Ishikawa (cell line): ENCODE measurements at regions not wholly inside any gene's neighbourhood (a gene's known extent, or its start where the extent isn't known, plus 50 kb on each side); places are given as distances from the start of the nearest gene placed in this dataset.

ENCODE experiments used
- CEBPB ChIP-seq: IDR thresholded peaks from 2 replicates; pipeline ENCODE4 v1.6.1; 2012
- EGR1 ChIP-seq: IDR thresholded peaks from 2 replicates; pipeline ENCODE4 v1.6.1; 2012
- EP300 ChIP-seq: IDR thresholded peaks from 2 replicates; pipeline ENCODE4 v1.6.1; 2012; ENCODE audit warnings: borderline replicate concordance
- FOXM1 ChIP-seq: IDR thresholded peaks from 2 replicates; pipeline ENCODE4 v1.6.1; 2012; ENCODE audit warnings: low read depth, borderline replicate concordance
- NFIC ChIP-seq: IDR thresholded peaks from 2 replicates; pipeline ENCODE4 v1.6.1; 2012
- RAD21 ChIP-seq: IDR thresholded peaks from 2 replicates; pipeline ENCODE4 v1.6.1; 2012; ENCODE audit warnings: low read depth
- TCF12 ChIP-seq: IDR thresholded peaks from 2 replicates; pipeline ENCODE4 v1.6.1; 2012; ENCODE audit warnings: low read depth
- YY1 ChIP-seq: IDR thresholded peaks from 2 replicates; pipeline ENCODE4 v1.6.1; 2012; ENCODE audit warnings: low read depth
- TF ChIP-seq, protein P1 (sequence below): IDR thresholded peaks from 2 replicates; pipeline ENCODE4 v1.6.1; 2012

DNA sequence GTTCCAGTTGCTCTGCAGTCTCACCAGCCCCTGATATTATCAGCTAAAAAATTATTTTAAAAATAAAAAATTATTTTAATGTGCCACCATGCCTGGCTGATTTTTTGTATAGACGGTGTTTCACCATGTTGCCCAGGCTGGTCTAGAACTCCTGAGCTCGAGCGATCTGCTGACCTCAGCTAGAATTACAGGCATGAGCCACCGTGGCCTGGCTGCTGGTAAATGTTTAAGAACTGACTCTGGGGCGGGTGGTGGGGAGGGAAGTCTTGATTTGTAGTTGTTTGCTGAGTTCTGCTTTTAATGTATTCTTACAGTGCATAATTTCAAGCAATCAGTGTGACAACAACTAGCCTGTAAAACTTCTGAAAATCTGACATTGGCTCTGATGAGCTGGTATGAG is 120.9 kb upstream of the PLET1 start:
- TF ChIP-seq TCF12: no peak
- no peak for TF ChIP-seq EGR1
- TF ChIP-seq, protein P1, sequence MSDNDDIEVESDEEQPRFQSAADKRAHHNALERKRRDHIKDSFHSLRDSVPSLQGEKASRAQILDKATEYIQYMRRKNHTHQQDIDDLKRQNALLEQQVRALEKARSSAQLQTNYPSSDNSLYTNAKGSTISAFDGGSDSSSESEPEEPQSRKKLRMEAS: no peak
- no peak for TF ChIP-seq EP300
- no peak for TF ChIP-seq YY1
- TF ChIP-seq RAD21: no peak
- no peak for TF ChIP-seq NFIC
- TF ChIP-seq FOXM1: no peak
- no peak for TF ChIP-seq CEBPB
